ENCODE measurements at regions not wholly inside any gene's neighbourhood (a gene's known extent, or its start where the extent isn't known, plus 50 kb on each side); places are given as distances from the start of the nearest gene placed in this dataset.

GRCh38 chr13:67443923-67444322 lies 213.8 kb upstream of the PCDH9 start:
- no peak for TF ChIP-seq CTCF (IDR thresholded peaks at IDR 0.05)
- no peak for TF ChIP-seq POLR2A (IDR thresholded peaks at IDR 0.05)

Data from lower leg skin (tissue), 3 donors.